ENCODE measurements at regions not wholly inside any gene's neighbourhood (a gene's known extent, or its start where the extent isn't known, plus 50 kb on each side); places are given as distances from the start of the nearest gene placed in this dataset.

GRCh38 chr15:88987591-88987933, 74.4 kb upstream of the MFGE8 start:
- H3K4me3 ChIP-seq (ENCODE audit: low read depth, low read length) = no peak overlapping the region
- TF ChIP-seq, protein P1, sequence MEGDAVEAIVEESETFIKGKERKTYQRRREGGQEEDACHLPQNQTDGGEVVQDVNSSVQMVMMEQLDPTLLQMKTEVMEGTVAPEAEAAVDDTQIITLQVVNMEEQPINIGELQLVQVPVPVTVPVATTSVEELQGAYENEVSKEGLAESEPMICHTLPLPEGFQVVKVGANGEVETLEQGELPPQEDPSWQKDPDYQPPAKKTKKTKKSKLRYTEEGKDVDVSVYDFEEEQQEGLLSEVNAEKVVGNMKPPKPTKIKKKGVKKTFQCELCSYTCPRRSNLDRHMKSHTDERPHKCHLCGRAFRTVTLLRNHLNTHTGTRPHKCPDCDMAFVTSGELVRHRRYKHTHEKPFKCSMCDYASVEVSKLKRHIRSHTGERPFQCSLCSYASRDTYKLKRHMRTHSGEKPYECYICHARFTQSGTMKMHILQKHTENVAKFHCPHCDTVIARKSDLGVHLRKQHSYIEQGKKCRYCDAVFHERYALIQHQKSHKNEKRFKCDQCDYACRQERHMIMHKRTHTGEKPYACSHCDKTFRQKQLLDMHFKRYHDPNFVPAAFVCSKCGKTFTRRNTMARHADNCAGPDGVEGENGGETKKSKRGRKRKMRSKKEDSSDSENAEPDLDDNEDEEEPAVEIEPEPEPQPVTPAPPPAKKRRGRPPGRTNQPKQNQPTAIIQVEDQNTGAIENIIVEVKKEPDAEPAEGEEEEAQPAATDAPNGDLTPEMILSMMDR (IDR thresholded peaks at IDR 0.05; ENCODE audit: insufficient read depth, low read depth, low read length, missing control alignments) = no peak
- no peak for DNase-seq (ENCODE audit: low read depth)

- TF ChIP-seq, protein P1 (IDR thresholded peaks at IDR 0.05; ENCODE audit: insufficient read depth, low read depth, low read length, missing control alignments) = no peak
- H3K4me3 ChIP-seq (ENCODE audit: low read depth, low read length) = no peak overlapping the region
These were observed 74.9 kb upstream of the MFGE8 start for GRCh38 chr15:88987934-88988671.

DNA sequence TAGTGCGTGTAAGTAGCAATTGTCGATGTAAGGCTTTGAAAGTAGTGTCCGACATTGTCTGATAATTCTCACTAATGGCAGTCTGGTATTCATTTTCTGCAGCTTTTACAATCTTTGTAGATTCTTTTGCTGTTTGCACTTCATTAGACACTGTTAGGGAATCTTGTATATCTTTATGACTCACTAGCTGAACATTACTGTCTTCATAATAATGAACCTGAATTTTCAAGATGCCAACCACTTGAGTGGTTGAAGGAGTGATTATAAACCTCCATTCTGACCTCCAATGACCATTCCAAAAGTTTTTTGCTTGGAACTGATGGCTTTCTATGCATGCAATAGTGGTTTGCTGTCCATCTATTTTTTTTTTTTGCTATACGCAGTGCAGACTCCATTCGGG, 76.4 kb upstream of the MFGE8 start:
- TF ChIP-seq, protein P1 (IDR thresholded peaks at IDR 0.05; ENCODE audit: insufficient read depth, low read depth, low read length, missing control alignments) = no peak
- DNase-seq (ENCODE audit: low read depth) = no peak
- no peak overlapping the region for H3K4me3 ChIP-seq (ENCODE audit: low read depth, low read length)

More at GRCh38 chr15:88987934-88988671, 74.9 kb upstream of the MFGE8 start:
- no peak for DNase-seq (ENCODE audit: low read depth)

GRCh38 chr15:88990185-88990679, 77.1 kb upstream of the MFGE8 start:
- no peak overlapping the region for H3K4me3 ChIP-seq (ENCODE audit: low read depth, low read length)
- no peak for DNase-seq (ENCODE audit: low read depth)
- TF ChIP-seq, protein P1 (IDR thresholded peaks at IDR 0.05; ENCODE audit: insufficient read depth, low read depth, low read length, missing control alignments) = no peak

GRCh38 chr15:88992216-88992615, 79.0 kb upstream of the MFGE8 start:
- TF ChIP-seq, protein P1 (IDR thresholded peaks at IDR 0.05; ENCODE audit: insufficient read depth, low read depth, low read length, missing control alignments) = no peak
- no peak overlapping the region for H3K4me3 ChIP-seq (ENCODE audit: low read depth, low read length)
- DNase-seq (ENCODE audit: low read depth) = no peak

DNA sequence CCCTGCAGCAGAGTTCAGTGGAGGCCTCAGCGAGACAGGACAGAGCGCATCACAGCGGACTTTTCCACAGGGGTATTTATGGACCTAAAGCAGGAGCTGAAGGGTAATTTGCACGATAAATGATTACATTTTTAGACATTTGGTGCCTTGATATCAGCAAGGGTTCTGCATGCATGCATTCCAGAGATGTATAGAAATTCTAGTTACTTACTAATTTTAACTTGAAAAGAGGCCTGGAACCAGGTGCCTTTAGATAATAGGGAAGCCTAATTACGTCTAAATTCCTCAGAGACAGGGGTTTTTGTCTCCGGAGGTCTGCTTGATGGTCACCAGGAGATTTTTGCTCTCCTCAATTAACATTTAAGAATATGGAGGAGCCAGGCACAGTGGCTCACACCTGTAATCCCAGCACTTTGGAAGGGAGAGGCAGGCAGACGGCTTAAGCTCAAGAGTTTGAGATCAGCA, 79.8 kb upstream of the MFGE8 start:
- DNase-seq (ENCODE audit: low read depth) = no peak
- H3K4me3 ChIP-seq (ENCODE audit: low read depth, low read length) = no peak overlapping the region
- TF ChIP-seq, protein P1 (IDR thresholded peaks at IDR 0.05; ENCODE audit: insufficient read depth, low read depth, low read length, missing control alignments) = no peak

DNA sequence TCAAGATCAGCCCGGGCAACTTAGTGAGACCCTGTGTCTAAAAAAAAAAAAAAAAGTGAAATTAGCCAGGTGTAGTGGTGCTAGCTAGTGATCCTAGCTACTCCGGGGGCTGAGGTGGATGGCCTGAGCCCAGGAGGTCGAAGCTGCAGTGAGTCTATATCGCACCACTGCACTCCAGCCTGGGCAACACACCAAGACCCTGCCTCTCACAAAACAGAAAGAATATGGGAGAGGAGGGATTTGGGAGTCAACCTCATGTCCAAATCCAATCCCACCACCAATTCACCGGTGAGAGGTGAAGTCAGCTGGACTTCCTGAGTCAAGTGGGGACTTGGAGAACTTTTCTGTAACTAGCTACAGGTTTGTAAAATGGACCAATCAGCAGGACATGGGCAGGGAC, 80.5 kb upstream of the MFGE8 start:
- DNase-seq (ENCODE audit: low read depth) = no peak
- TF ChIP-seq, protein P1 (IDR thresholded peaks at IDR 0.05; ENCODE audit: insufficient read depth, low read depth, low read length, missing control alignments) = no peak

More for the DNA sequence above, 80.5 kb upstream of the MFGE8 start:
- no peak overlapping the region for H3K4me3 ChIP-seq (ENCODE audit: low read depth, low read length)
